ENCODE measurements at regions not wholly inside any gene's neighbourhood (a gene's known extent, or its start where the extent isn't known, plus 50 kb on each side); places are given as distances from the start of the nearest gene placed in this dataset.

DNA sequence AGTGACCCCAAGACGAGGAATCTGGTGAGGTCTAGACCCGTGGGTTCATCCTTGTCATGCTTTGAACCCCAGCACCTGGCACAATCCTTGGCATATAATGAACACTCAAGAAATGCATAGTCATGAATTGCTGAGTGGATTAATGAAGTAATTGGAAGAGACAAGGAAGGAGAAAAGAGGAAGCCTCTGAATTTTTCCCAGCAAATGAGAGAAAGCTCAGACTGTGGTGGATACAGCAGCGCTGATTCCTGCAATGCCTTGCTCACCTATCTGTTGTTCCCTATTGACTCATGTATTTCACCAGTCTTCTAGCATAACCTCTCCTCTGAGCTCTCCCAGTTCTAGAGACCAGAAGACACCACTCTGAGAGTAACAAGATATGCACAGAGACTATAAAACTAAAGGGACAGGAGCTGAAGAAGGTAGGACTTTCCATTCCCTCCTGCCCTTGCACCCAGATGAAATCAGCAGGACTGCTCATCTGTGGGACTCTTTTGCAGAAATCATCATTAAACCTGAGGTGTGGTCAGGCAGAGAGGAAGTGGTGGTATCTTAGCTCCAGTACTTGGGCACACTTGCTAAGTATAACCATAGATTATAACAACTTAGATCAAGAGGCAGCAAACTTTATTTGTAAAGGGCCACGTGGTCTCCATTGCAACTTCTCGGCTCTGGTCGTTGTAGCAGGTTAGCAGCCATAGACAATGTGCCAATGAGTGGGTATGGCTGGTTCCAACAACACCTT is 102.8 kb downstream of the MAF start:
- no peak for DNase-seq

DNA sequence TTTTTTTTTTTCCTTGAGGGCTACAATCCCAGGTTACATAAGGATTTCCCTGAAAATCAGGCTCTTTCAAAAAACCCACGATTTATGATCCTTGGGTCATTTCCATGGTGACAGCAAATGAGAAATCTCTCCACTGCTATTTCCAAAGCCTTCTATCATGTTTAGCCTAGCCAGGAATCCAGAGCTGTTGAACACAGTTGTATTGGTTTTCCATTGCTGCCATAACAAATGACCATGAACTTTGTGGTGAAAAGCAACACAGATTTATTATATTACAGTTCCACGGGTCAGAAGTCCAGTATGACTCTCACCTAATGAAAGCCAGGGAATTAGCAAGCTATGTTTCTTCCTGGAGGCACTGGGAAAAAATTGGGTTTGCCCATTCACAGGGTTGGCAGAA is 106.6 kb downstream of the MAF start:
- DNase-seq, result no peak

DNA sequence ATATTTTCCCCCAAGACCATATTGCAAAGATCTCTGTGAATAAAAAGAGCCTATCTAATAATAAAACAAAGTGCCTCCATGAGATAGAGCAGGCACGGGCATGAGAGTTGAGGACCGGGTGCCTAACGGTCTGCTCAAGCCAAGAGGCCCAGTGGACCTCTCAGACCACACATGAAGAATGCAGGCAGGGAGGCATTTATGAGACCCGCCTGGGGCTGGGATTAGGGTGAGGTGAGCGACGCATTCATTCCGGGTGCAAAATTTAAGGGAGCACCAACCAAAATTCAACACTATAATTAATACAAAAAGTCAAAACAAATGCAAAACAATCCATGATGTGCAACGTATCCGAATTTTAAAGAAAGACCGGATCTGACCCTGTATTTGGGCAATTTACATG is 108.5 kb downstream of the MAF start:
- DNase-seq, result no peak

DNA sequence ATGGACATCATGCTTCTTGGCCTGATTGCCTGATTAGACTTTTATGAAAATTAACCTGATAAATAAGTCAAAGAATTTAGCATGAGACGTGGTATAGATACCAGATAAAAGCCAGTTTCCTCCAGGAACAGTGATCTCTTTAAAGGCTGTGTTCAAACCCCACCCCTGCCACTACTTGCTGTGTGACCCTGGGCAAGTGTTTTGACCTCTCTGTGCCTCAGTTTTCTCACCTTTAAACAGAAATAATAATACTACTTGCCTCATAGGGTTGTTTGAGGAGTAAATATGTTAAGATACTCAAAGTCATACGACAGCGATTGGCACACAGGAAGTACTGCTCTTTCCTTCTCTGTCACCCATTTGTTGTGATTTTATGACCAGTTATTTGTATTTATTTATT is 115.5 kb downstream of the MAF start:
- no peak for DNase-seq

DNA sequence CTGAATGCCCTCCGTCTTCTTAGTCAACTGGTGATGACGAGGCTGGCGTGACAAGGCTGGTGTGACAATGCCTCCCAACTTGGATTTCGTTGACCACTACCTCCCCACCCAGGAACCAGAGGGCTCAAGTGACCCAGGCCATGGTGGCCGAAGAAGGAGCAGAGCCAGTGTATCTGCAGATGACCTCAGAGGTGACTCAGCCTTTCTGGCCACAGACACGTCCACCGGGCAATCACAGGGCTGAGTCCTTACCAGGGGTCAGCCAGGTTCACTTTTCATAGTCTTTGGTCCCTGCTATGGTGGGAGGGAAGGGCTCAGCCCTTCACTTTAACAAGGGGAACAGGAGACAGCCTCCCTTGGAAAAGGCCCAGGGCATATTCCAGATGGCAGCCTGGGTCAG is 116.3 kb downstream of the MAF start:
- DNase-seq, result no peak

DNA sequence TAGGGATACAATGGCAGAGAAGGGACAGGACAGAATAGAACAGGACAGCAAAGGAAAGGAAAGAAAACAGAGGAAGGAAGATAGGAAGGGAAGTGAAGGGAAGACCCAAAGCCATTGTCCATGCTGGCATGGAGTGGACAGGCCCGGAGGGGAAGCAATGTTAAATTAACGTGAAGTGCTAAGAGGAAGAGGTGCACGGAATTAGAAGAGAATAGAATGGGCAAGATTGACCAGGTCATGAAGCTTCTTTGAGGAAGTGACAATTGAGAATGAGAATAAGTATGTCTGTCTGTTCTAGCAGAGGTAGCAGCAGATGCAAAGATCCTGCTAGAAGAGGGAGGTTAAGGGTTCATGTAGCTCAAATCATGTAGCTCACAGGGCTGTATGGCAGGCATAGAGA is 117.2 kb downstream of the MAF start:
- no peak for DNase-seq

DNA sequence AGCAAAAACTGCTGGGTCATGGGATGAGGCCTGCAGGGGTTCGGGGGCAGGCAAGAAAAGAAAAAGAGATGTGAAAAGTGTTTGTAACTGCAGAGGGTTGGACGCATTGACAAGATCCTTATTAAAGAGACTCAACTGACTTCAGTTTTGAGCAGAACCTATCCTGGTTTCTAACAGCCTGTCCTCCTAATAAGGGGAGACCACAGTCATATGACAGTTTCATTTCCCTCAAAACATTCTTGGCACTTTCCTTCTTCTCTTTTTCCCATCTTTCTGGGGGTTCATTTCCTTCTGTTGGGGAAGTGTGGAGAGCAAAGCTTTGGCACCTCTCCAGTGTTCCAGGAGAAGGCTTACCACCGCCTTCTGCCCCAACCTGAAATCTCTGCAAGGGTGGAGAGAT is 118.5 kb downstream of the MAF start:
- no peak for DNase-seq

DNA sequence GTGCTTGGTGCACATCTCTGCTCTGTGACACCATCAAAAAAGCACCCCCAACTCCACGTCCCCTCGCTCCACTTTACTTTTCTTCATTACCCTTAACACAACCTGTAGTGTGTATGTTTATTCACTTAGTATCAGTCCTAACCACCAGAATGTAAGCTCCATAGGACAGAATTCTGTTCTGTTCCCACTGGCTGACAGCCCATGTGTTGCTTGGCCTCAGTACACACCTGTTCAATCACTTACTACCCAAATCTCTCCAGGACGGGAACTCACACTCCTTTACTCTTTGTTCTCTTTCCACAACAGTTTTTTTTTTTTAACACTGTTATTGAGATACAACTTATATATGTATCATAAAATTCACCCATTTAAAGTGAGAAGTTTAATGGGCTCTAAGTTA is 119.6 kb downstream of the MAF start:
- no peak for DNase-seq

DNA sequence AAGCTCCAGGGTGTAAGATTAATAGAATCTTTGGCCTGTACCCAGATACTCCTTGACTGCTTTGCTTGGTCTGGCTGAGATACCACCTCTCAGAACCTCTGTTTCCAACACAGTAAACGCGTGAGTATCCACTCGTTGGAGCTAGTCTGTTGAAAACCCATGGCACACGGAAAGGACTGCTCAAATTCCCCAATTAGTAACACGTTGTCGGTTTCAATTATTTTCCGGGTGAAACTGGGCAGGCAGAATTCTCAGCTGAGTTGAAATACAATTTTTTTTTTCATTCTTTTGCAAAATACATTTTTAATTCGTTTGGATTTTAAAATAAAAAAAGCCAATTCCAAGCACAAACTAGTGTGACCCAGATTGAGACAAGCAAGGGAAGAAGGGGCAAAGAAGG is 120.5 kb downstream of the MAF start:
- no peak for DNase-seq

DNA sequence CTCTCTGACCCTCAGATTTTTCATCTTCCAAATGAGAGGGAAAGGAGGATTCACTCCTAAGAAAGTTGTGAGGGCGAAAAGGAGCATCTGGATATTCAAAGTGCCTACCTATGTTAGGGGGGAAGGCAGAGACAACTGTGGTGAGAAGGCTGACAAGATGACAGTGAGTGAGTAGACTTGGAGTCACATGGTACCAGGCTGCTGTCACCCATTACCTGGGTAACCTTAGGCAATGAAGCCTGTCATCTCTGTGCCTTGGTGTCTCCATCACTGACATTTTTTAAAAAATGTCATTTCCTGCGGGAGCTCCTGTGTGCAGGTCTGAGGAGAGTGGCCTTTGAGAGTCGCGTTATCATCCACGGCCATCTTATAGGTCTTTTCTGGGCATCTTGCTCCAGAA is 124.0 kb downstream of the MAF start:
- no peak for DNase-seq

DNA sequence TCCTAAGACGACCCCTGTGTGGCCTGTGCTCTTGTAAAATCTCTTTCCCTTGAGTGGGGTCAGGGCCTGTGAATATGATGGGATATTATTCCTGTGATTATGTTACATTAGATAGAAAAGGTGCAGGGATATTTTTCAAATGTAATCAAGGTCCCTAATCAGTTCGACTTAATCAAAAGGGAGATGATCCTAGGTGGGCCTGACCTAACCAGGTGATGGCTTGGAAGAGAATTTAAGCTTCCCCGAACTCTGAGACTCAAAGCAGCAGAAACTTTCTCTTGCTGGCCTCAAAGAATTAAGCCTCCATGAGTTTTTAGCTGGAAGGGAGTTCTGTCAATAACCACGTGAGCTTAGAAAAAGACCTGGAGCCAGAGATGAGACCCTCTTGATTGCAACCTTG is 124.7 kb downstream of the MAF start:
- no peak for DNase-seq

DNA sequence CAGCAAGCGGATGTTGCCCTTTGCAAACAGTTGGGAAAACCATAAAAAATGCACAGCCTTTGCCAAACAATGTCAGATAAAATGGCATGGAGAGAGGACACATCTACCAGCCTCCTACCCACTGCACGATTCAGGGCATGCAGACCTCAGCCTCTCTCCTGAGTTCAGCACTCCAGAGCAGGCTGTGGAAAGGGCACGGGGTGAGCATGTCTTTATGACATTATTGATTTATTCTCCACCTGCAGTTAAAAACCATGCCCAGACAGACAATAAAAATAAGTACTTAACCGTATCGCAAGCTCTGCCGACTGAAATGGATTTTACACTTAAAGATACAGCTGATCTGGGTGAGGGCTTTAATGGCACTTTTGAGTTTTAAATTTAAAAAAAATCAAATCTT is 127.1 kb downstream of the MAF start:
- peak; percentile 27 for DNase-seq

DNA sequence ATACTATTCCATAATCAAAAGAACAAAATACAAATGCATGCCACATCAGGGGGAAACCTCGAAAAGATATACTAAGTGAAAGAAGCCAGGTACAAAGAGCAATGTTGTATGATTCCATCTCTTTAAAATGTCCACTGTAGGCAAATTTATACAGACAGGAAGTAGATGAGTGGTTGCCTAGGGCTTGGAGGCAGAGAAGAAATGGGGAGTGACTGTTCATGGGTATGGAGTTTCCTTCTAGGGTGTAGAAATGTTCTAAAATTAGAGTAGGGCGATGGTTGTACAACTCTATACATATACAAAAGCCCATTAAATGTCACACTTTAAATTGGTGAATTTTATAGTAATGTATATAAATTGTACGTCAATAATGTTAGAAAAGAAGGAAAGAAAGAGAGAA is 128.1 kb downstream of the MAF start:
- no peak for DNase-seq

DNA sequence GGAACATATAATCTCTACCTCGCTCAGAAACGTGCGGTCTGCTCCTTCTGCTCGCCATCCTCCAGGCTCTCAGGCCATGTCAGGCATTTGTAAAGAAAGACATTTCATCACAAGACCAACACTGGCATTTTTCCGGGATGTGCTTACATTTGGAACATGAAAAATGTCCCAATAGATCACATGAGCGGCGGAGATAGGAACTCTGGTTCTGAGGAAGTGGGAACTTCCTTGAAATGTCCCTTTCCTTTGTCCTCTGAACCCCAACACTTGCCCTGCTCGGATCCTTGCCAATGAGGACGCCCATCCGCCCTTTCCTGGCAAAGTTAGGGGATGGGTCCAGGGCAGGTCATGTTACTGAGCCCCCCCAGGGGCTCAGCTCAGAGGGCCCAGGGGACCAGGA is 130.5 kb downstream of the MAF start:
- DNase-seq, result no peak

DNA sequence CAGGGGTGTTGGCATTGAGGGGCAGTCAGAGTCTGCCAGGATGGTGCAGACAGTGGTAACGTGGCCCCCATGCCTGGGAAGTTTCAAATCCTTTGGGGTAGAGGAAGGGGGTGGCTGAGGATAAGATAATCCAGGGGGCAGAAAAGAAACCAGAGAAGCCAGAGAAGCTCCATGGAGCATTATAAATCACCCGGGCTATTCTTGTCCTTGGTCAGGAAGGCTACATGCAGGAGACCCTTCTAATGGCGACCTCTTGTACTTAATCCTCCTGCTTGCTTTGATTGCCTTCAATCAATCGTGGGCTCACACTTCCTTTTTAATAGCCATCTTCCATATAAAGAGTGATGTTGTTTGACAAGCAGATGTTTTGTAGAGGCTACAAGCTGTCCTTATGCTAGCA is 131.9 kb downstream of the MAF start:
- DNase-seq, result no peak

DNA sequence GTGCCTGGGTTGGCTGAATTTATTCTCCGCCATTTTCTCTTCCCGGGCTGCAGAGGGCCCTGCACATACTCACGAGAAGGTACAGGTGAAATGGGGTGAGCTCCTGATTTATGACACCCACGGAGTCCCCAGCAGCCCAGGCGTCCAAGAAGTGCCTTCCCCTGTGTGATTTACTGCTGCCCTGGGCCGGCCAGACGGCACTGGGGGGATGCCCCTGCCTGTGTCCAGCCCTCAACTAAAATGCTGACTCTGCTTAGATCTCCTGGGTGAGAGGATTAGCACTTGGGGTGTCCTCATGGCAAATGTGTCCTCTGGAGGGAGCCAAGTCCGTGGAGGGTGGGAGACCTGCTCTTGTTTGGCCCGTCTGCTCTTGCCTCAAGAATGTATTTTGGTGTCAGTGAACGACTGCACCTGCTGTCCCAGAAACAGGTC is 132.4 kb downstream of the MAF start:
- DNase-seq, result peak; percentile 0

DNA sequence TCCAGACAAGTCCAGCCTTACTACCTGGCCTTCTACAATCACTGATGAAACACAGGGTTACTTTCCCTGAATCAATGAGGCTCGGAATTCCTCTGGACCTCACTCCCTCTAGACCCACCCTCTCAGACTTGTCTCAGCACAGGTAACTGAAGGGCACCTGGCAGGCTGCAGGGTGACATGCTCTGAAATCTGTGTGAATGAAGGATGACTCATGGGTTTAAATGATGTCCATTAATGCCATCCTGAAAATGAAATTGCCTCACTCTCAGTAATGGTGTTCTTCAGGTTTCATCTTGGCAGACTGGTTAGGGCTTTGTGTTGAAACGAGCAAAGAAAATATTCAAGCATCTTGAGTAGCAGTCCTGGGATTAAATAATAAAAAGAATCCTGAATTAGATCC is 134.4 kb downstream of the MAF start:
- DNase-seq, result peak; percentile 7

DNA sequence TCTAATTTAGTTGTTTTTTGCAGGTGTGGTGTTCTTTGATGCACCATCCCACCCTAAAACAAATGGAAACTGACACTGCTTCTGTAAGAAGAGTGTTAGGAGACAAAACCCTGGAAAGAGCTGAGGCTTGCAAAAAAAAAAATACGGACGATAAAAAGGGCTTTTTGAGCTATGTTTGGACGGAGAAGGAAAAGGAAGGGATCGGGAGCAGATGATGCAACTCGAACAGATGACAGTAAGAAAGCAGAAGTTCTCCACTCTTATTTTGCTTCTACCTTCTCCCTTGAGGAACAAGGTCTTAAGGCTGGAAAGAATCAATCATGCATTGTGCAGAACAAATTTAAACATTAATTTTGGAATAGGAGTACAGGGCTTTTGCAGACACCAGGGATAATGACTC is 136.7 kb downstream of the MAF start:
- DNase-seq, result no peak

DNA sequence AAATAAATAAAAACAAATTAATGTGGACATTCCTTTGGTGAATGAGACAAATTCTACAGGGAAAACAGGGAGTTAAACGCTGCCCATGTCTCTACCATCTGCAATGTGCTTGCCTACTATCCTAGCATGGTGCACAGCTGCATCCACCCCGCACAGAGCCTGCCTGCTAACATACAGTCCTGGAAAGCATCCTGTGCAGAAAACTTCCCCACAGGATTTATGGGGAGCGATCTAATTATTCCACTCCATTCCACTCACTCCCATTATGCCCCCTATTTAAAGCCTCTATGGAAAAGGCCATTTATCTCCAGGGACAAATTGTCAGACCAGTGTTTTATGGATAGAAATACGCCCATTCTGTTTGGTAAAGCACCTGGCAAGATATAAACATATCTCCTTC is 144.5 kb downstream of the MAF start:
- no peak for DNase-seq

DNA sequence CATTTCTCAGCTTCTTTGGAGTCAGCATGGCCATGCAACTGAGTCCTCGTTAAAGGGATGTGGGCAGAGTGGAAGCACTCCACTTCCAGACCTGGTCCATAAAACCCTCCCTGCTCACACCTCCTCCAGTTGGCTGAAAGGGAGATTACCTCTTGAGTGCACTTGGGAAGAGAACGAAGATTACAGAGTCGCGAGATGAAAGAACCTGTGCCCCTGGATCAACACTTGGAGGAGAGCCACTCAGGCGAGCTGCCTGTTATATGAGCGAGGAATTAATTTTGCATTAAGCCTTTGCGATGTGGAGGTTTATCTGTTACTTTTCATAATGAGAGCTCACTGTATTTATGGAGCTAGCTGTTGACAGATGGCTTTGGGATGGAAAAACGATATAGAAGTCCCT is 147.9 kb downstream of the MAF start:
- peak; percentile 69 for DNase-seq

DNA sequence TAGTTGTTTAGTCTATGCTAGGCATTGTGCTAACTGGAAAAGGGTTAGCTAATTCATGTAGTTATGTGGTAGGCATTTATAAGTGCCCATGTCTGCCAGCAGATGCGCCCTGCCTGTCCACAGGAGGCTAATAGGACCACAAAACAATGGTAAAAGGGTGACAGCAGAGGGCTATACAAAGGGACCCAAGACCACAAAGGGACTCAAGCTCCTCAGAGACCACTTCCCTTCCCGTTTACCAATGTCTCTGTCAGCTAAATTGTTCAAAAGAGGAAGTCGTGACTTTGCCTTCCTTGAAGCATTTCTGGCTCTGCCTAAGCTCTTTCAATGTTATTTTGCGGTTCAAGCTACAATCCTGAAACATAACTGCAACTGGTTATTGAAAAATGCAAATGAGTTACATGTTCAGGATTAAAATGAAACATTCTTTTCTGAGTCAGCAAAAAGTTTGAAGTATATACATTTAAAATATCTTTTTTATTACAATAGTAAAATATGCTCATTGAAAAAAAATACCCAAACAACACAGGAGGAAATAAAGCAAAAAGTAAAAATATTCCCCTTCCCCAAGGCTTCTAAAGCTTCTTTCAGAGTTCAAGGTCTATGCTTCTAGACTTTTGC is 149.2 kb downstream of the MAF start:
- DNase-seq, result no peak

DNA sequence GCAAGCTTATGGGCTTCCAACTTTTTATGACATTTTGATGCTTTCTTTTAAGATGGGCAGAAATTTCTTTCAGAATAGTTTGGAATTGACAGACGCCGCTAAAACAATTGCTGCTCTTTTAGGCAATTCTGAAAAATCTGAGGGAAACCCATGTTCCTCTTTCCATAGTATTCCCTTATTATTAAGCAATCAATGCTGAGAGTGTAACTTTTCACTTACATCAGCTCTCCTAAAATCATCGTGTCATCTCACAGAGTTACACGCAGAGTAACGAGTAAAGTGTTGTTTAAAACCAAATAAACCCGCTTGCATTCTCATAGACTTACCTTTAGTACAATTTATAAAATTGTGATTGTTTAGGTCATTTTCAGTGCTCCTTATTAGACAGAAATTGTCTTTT is 150.6 kb downstream of the MAF start:
- DNase-seq, result no peak

DNA sequence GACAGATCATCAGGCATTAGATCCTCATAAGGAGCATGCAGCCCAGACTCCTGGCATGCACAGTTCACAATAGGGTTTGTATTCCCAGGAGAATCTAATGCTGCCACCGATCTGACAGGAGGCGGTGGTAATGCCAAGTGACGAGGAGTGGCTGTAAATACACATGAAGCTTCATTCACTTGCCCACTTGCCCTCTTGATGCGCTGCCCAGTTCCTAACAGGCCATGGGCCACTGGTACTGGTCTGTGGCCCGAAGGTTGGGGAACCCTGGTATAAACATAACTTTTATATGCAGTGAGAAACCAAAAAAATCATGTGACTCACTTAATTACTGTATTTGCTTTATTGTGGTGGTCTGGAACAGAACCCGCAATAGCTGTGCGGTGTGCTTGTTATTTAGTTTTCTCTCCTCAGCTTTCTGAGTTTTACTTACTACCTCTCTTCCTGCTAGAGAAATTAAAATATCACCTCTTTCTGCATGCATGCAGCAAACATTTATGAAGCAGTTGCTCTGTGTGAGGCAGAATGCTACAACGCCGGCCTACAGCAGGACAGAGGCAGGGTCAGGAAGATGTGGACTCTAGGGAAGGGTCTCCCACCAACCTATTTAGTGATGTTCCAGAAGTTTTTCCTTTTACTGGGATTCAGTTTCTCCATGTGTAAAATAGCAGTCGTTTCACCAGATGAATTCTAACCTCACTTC is 151.3 kb downstream of the MAF start:
- DNase-seq, result no peak

DNA sequence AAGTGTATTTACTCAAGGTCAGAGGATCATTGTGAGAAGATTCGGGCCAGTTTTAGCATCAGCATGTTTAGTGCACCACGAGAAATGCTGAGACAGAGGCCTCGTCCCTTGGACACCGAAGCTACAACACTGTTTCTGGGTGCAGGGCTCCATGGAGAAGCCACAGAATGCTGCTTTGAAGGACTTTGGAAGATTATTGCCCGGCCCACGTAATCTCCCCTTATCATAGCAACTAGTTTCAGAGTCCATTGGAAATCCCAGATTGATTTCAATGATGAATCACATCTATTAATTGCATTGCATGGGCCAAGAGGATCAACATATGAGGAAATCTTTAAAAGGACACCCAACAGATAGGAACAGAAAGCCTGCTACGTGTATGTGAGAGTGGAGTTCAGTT is 156.0 kb downstream of the MAF start:
- DNase-seq, result no peak

DNA sequence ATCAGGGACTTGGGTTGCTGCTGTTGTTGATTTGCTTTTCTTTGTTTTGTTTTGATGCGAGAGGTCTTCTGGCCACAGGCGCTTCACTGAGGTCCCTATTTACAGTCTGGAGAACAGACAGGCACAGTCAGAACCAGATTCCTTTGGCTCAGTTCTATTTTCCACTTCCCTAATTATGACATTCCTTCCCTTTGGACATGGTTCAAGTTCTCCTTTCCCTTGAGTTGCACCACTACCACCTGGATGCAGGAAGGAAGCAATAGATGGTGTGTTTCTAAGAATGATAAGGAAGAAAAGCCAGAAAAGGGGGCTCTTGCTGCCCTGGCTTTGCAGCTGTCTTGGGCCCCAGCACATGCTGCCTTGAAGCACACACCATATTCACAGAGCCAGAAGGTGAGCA is 160.6 kb downstream of the MAF start:
- DNase-seq, result no peak

All from DMS79 treated with DMSO at 0.1 percent for 48 hours (cell line).